Upper lobe of left lung (tissue), 6 donors: ENCODE measurements at regions not wholly inside any gene's neighbourhood (a gene's known extent, or its start where the extent isn't known, plus 50 kb on each side); places are given as distances from the start of the nearest gene placed in this dataset.
A peak's percentile ranks its signal among the peaks of the same experiment; 100 is the strongest.

Experiments
- ATAC-seq, 2 donors: fragments of 200-7000 bp; cut with Tn5 transposase; one replicate each; pipeline ENCODE4 v1.9.1; 2022; ENCODE audit warnings: mild to moderate bottlenecking in 2 of 2, moderate library complexity in 2 of 2; ENCODE audit not compliant: low FRiP score in 2 of 2
- DNase-seq, 2 donors: peaks; one replicate each; pipeline ENCODE4 v3.0.0-alpha.2; 2019 to 2020
- H3K27ac ChIP-seq, 4 donors: fragments of 200-600 bp; sonication (generic); one replicate each; pipeline ENCODE4 v1.5.1; 2016 to 2019
- H3K27me3 ChIP-seq, 4 donors: fragments of 200-600 bp; sonication (generic); one replicate each; pipeline ENCODE4 v1.5.1; 2017 to 2019
- H3K36me3 ChIP-seq, 4 donors: fragments of 200-600 bp; sonication (generic); one replicate each; pipeline ENCODE4 v1.5.1; 2016 to 2019
- H3K4me1 ChIP-seq, 4 donors: fragments of 200-600 bp; sonication (generic); one replicate each; pipeline ENCODE4 v1.5.1; 2018 to 2019
- H3K4me3 ChIP-seq, 4 donors: fragments of 200-600 bp; sonication (generic); one replicate each; pipeline ENCODE4 v1.5.1; 2017 to 2019; ENCODE audit warnings: mild to moderate bottlenecking in 2 of 4, moderate library complexity in 1 of 4
- H3K9me3 ChIP-seq, 4 donors: fragments of 200-600 bp; sonication (generic); one replicate each; pipeline ENCODE4 v1.5.1; 2018 to 2019
- CTCF ChIP-seq, 6 experiments: fragments of 450-650 bp in 4 of 6; fragments of 200-600 bp in 2 of 6; sonication (generic) in 2 of 6; IDR thresholded peaks; one replicate each; pipeline ENCODE4 v1.5.1; 2016 to 2019; ENCODE audit warnings: antibody characterized with exemption in 6 of 6
- EP300 ChIP-seq, 4 donors: sonication (generic); formaldehyde crosslinking; IDR thresholded peaks; one replicate each; pipeline ENCODE4 v1.5.1; 2017; ENCODE audit warnings: antibody characterized with exemption in 4 of 4, control low read depth in 2 of 4
- POLR2A ChIP-seq, 4 donors: fragments of 450-650 bp; IDR thresholded peaks; one replicate each; pipeline ENCODE4 v1.5.1; 2016 to 2017; ENCODE audit warnings: antibody characterized with exemption in 4 of 4, mild to moderate bottlenecking in 2 of 4
- POLR2AphosphoS5 ChIP-seq, 2 donors: sonication (generic); formaldehyde crosslinking; IDR thresholded peaks; one replicate each; pipeline ENCODE4 v1.5.1; 2017; ENCODE audit warnings: antibody characterized with exemption in 2 of 2
- WGBS, 2 donors: methylation state at CpG; one replicate each; pipeline ENCODE4 v1.1.5; 2017 to 2018; 5-methylcytosine and 5-hydroxymethylcytosine counted together
- donor health status: DM: no; HTN: no; CAD: no; lungs with moderate emphysema.
- donor health status: DM: no; HTN: yes; CAD: no; lungs with severe emphysema.

DNA sequence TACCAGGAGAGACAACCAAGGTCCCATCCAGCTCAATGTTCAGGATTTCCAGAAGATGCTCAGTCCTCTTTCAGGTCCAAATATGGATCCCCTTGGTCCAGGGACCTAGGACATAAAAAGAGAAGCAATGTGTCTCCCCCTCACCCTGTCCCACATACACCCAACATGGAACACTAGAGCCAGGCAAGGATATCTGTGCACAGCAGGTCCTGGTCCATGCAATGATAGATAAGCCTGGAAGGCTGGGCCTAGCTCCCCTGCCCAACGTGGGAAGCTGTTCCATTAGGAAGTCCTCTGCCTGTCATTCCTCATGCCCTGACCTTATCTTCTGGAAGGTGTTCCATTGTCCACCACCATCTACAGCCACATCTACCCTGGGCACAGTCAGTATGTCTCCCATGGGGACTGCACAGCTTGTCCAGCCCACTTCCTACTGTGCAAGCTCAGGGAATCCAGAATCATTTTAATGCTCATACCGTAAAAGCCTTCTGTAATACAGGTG is 1434.8 kb downstream of the TBC1D22A start:
- Histone ChIP-seq H3K9me3 (no peaks in the 10 kb centered on the region), H3K36me3 (no peaks in the 10 kb centered on the region), H3K27me3 (no peaks in the 10 kb centered on the region), H3K4me3 (no peak overlapping the region), H3K4me1 (no peaks in the 10 kb centered on the region), H3K27ac (no peak overlapping the region)
- TF ChIP-seq POLR2AphosphoS5 (IDR thresholded peaks at IDR 0.05), result no peak
- TF ChIP-seq POLR2A (IDR thresholded peaks at IDR 0.05), result no peak
- no peak for TF ChIP-seq EP300 (IDR thresholded peaks at IDR 0.05)
- ATAC-seq (peak in 1 of 2 donors; percentile 60), DNase-seq (no peak)
- WGBS, 2 donors, result 74 to 85% methylated on average over 2 of the region's 2 CpGs

DNA sequence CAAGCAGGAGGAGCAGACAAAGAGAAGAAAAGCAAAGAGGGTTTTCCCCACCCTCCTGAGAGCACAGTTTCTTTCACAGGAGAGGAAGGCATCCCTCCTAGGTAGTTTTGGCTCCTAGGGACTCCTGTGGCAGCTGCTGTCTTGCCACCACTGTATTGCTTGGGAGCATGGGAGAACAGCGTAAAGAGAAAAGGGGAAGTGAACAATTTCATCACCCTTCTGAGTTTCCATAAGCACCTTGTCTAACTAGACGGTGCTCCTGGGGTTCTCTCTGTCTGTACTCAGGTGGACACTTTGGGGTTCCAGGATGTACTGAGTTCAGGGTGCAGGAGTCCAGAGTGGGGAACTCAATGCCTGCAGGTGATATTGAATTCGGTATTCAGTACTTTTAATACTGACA is 1430.5 kb downstream of the TBC1D22A start:
- no peaks in the 10 kb centered on the region for H3K27me3 ChIP-seq
- H3K4me3 ChIP-seq, result no peak overlapping the region
- DNase-seq, result no peak
- TF ChIP-seq EP300 (IDR thresholded peaks at IDR 0.05) (no peak), POLR2A (IDR thresholded peaks at IDR 0.05) (no peak), CTCF (IDR thresholded peaks at IDR 0.05) (no peak), POLR2AphosphoS5 (IDR thresholded peaks at IDR 0.05) (no peak)
- H3K4me1 ChIP-seq, result no peaks in the 10 kb centered on the region
- no peak overlapping the region for H3K27ac ChIP-seq
- H3K9me3 ChIP-seq, result peaks cover 0 to 16% (median 4%) of the 10 kb centered on the region in 4 donors
- WGBS, 2 donors, result 60 to 70% methylated on average over 3 of the region's 3 CpGs
- H3K36me3 ChIP-seq, result no peaks in the 10 kb centered on the region
- no peak for ATAC-seq

DNA sequence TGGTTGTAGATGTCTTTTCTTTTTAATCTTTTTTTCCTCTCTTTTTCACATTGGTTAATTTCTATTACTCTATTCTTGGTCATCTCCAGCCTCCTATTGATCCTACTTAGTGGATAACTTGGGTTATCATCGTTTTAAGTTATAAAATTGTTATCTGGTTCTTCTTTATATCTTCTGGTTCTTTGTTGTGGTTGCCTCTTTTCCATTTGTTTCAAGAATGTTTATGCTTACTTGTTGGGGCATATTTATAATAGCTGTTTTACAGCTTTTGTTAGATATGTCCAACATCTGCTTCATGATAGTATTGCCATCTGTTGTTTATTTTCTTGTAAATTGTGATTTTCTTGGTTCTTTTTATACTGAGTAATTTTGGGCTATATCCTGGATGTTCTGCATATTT is 1429.6 kb downstream of the TBC1D22A start:
- Histone ChIP-seq H3K4me1 (no peaks in the 10 kb centered on the region), H3K27ac (no peak overlapping the region), H3K4me3 (no peak overlapping the region), H3K9me3 (peaks cover 0 to 16% (median 4%) of the 10 kb centered on the region in 4 donors), H3K36me3 (no peaks in the 10 kb centered on the region), H3K27me3 (no peaks in the 10 kb centered on the region)
- no peak for TF ChIP-seq CTCF (IDR thresholded peaks at IDR 0.05)
- no peak for TF ChIP-seq POLR2A (IDR thresholded peaks at IDR 0.05)
- no peak for TF ChIP-seq EP300 (IDR thresholded peaks at IDR 0.05)
- no peak for TF ChIP-seq POLR2AphosphoS5 (IDR thresholded peaks at IDR 0.05)
- DNase-seq (no peak), ATAC-seq (no peak)
- 52 to 53% methylated on average over 1 of the region's 1 CpG for WGBS, 2 donors

- peaks cover 0 to 16% (median 4%) of the 10 kb centered on the region in 4 donors for H3K9me3 ChIP-seq
- H3K4me1 ChIP-seq, result no peaks in the 10 kb centered on the region
- WGBS, 2 donors, result 50 to 75% methylated on average over 6 to 7 of the region's 7 CpGs
- no peak overlapping the region for H3K4me3 ChIP-seq
- ATAC-seq (peak in 1 of 2 donors; percentile 76), DNase-seq (no peak)
- TF ChIP-seq EP300 (IDR thresholded peaks at IDR 0.05), result no peak
- TF ChIP-seq POLR2A (IDR thresholded peaks at IDR 0.05), result no peak
- no peak for TF ChIP-seq CTCF (IDR thresholded peaks at IDR 0.05)
- no peaks in the 10 kb centered on the region for H3K36me3 ChIP-seq
- H3K27me3 ChIP-seq, result no peaks in the 10 kb centered on the region
- H3K27ac ChIP-seq, result no peak overlapping the region
Measured at GRCh38 chr22:48188231-48188721, 1425.8 kb downstream of the TBC1D22A start.

DNA sequence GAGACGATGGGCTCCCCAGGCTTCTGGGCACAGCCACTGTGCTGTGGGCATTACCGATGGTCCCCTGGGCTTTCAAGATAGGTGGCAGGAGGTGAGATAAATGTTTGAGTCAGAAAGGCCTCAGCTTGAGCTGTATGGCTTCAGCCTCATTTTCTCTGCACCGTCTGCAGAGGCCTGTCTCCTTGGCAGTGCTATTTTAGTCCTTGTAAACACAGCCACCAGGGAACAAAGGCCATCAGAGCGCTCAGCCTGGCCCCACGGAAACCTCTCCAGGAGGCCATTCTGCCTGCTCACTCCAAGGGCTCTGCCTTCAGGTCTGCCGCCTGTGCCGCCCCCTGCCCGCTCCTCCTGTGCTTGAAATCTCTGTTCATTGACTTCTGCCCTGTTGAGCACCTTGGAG is 1424.9 kb downstream of the TBC1D22A start:
- TF ChIP-seq EP300 (IDR thresholded peaks at IDR 0.05), result no peak
- no peak overlapping the region for H3K27ac ChIP-seq
- no peak overlapping the region for H3K4me3 ChIP-seq
- 60 to 83% methylated on average over 3 to 8 of the region's 8 CpGs for whole genome bisulfite sequencing, 2 donors
- no peaks in the 10 kb centered on the region for H3K4me1 ChIP-seq
- peak in 1 of 2 donors; percentile 20 for ATAC-seq
- H3K9me3 ChIP-seq, result peaks cover 0 to 16% (median 4%) of the 10 kb centered on the region in 4 donors
- peak in 1 of 2 donors; percentile 19 for DNase-seq
- no peaks in the 10 kb centered on the region for H3K27me3 ChIP-seq
- H3K36me3 ChIP-seq, result no peaks in the 10 kb centered on the region

- no peak overlapping the region for H3K4me3 ChIP-seq
- TF ChIP-seq EP300 (IDR thresholded peaks at IDR 0.05), result no peak
- H3K27ac ChIP-seq, result no peak overlapping the region
- H3K4me1 ChIP-seq, result no peaks in the 10 kb centered on the region
- peaks cover 0 to 12% (median 4%) of the 10 kb centered on the region in 4 donors for H3K9me3 ChIP-seq
- no peaks in the 10 kb centered on the region for H3K36me3 ChIP-seq
- no peak for DNase-seq
- ATAC-seq, result peak in 1 of 2 donors; percentile 20
- H3K27me3 ChIP-seq, result no peaks in the 10 kb centered on the region
- WGBS, 2 donors, result 91 to 93% methylated on average over 9 to 10 of the region's 10 CpGs
Measured at GRCh38 chr22:48186146-48186790, 1423.8 kb downstream of the TBC1D22A start.
